Omental fat pad (tissue), 3 donors: ENCODE measurements at regions not wholly inside any gene's neighbourhood (a gene's known extent, or its start where the extent isn't known, plus 50 kb on each side); places are given as distances from the start of the nearest gene placed in this dataset.
"Not testable (repeated sequence)": the region's sequence is repeated elsewhere in the genome, so short reads cannot be mapped to it uniquely, and the experiment has no call there.

Experiments used
- ATAC-seq: fragments of 150-250 bp; one replicate; pipeline ENCODE4 v1.9.1; 2016; ENCODE audit warnings: mild to moderate bottlenecking, moderate library complexity; ENCODE audit not compliant: low FRiP score
- DNase-seq: peaks from one replicate; pipeline ENCODE4 v3.0.0-alpha.2; 2019; ENCODE audit warnings: low spot score
- TF ChIP-seq, protein P1 (sequence below), 3 donors: fragments of 450-650 bp; IDR thresholded peaks; one replicate each; pipeline ENCODE4 v1.5.1; 2016 to 2017; ENCODE audit warnings: antibody characterized with exemption in 3 of 3, mild to moderate bottlenecking in 3 of 3, moderate library complexity in 2 of 3

DNA sequence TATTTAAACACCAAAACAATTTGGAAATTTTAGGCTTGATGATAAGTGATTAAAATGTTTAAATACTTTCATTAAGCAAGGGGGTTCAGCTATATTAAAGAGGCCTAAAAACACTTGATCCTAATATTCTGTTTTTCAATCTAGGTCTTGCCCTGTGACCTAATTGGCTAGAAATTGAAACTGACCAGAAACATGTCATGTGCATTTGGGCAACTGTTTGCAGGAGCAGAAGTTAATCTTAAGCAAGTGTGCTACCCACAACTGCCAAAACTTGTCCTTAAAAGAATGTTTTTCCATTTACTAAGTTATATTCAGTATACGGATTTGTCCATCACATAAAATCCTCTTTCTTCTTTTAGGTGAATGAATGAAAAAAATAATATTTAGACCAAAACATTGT, 167.3 kb downstream of the PPP1R3A start:
- TF ChIP-seq, protein P1, sequence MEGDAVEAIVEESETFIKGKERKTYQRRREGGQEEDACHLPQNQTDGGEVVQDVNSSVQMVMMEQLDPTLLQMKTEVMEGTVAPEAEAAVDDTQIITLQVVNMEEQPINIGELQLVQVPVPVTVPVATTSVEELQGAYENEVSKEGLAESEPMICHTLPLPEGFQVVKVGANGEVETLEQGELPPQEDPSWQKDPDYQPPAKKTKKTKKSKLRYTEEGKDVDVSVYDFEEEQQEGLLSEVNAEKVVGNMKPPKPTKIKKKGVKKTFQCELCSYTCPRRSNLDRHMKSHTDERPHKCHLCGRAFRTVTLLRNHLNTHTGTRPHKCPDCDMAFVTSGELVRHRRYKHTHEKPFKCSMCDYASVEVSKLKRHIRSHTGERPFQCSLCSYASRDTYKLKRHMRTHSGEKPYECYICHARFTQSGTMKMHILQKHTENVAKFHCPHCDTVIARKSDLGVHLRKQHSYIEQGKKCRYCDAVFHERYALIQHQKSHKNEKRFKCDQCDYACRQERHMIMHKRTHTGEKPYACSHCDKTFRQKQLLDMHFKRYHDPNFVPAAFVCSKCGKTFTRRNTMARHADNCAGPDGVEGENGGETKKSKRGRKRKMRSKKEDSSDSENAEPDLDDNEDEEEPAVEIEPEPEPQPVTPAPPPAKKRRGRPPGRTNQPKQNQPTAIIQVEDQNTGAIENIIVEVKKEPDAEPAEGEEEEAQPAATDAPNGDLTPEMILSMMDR (IDR thresholded peaks at IDR 0.05) = no peak
- no peak for DNase-seq
- no peak for ATAC-seq

DNA sequence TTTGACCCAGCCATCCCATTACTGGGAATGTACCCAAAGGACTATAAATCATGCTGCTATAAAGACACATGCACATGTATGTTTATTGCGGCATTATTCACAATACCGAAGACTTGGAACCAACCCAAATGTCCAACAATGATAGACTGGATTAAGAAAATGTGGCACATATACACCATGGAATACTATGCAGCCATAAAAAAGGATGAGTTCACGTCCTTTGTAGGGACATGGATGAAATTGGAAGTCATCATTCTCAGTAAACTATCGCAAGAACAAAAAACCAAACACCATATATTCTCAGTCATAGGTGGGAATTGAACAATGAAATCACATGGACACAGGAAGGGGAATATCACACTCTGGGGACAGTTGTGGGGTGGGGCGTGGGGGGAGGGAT, 170.4 kb downstream of the PPP1R3A start:
- not testable (repeated sequence) for DNase-seq, ATAC-seq

DNA sequence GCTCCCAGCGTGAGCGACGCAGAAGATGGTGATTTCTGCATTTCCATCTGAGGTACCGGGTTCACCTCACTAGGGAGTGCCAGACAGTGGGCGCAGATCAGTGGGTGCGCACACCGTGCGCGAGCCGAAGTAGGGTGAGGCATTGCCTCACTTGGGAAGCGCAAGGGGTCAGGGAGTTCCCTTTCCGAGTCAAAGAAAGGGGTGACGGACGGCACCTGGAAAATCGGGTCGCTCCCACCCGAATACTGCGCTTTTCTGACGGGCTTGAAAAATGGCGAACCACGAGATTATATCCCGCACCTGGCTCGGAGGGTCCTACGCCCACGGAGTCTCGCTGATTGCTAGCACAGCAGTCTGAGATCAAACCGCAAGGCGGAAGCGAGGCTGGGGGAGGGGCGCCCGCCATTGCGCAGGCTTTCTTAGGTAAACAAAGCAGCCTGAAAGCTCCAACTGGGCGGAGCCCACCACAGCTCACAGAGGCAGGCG, 175.8 kb downstream of the PPP1R3A start:
- DNase-seq, ATAC-seq: not testable (repeated sequence)

DNA sequence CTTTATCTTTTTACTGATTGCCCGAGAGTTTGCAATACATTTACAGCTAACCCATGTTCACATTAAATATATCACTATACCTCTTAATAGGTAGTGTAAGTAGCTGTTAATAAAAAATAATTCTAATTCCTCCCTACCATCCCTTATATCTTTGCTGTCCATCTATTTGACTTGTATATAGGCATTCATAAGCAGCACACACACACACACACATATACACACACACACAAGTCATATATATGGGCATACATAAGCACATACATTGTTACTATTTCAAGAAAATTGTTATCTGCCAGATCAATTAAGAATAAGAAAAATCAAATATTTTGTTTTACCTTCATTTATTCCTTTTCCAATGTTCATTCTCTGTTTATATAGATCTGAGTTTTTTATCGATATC, 176.4 kb downstream of the PPP1R3A start:
- DNase-seq = no peak
- no peak for ATAC-seq
- TF ChIP-seq, protein P1 (IDR thresholded peaks at IDR 0.05) = no peak

DNA sequence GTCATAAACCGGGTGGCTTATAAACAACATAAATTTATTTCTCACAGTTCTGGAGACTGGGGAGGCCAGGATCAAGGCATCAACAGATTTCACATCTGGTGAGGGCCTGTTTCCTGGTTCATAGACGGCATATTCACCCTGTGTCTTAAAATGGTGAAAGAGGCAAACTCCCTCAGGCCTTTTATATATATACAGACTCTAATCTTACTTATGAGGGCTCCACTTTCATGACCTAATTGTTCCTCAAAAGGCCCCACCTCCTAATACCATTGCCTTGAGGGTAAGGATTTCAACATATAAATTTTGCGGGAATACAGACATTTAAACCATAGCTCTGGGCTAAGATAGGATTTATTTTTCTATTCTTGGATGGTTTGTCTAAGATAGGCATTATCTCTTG, 187.2 kb downstream of the PPP1R3A start:
- ATAC-seq = no peak
- TF ChIP-seq, protein P1 (IDR thresholded peaks at IDR 0.05) = no peak

DNA sequence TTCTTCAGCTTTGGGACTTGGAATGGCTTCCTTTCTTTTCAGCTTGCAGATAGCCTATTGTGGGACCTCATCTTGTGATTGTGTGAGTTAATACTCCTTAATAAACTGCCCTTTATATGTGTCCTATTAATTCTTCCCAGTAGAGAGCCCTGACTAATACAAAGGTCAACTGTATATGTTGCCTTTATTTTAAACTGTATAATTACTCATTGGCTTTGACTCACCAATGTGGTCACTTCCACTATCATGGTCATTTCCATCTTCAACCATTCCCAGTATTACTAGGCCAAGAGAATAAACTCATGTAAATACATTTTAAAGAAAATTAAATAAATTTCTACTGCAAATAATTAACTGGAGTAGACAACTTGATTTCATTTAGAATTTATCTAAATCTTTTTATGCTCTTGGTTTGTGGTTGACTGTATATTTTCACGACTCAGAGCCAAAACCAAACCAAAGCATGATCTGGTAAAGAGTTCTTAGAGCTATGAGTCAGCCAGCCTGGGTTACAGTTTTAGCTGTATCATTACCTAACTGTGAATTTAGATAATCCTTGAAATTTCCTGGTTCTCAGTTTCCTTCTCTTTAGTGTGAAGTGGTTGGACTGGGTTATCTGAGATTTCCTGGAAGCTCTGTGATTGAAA, 188.4 kb downstream of the PPP1R3A start:
- no peak for DNase-seq
- no peak for ATAC-seq
- TF ChIP-seq, protein P1 (IDR thresholded peaks at IDR 0.05) = no peak

More for the DNA sequence above, 187.2 kb downstream of the PPP1R3A start:
- DNase-seq = no peak

DNA sequence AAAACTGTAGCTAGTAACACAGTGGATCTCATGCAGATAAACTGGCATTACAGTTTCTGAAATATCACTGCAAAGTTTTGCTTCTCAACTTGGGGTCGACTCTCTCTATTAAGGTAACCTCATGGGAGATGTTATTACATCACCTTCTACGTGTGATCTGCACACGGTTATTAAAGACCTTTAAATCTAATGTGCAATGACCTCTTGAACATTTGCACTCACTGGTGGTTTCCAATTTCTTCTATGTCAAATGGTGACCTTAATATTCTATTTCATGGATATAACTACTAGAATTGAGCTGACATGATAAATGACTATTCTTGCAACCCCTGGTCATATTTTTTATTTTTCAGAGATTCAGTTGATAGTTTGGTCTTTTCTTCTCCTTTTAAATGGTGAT, 191.3 kb downstream of the PPP1R3A start:
- DNase-seq (no peak), ATAC-seq (no peak)
- TF ChIP-seq, protein P1 (IDR thresholded peaks at IDR 0.05) = no peak

DNA sequence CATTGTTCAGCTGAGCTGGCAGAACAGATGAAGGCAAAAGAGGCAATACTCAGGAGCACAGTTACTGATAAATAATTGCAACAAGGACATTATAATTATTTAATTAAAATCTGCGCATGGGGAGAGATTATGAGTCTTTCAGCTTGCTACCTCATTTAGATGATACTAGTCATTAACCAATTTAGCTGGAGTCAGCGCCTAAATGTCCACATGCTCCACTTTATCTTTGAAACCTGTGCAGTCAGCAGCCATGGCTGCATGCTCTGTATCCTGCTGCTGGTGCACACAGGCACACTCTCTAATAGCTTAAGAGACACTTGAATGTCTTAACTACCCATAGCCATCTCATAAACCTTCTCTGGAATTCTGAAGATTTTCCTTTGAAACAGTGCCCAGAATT, 196.8 kb downstream of the PPP1R3A start:
- ATAC-seq (no peak), DNase-seq (no peak)
- TF ChIP-seq, protein P1 (IDR thresholded peaks at IDR 0.05) = no peak
